ENCODE measurements at regions not wholly inside any gene's neighbourhood (a gene's known extent, or its start where the extent isn't known, plus 50 kb on each side); places are given as distances from the start of the nearest gene placed in this dataset.
"Not testable (repeated sequence)": the region's sequence is repeated elsewhere in the genome, so short reads cannot be mapped to it uniquely, and the experiment has no call there.

- DNase-seq (ENCODE audit: low spot score in 2 of 2), result no peak
- in situ Hi-C loops (cut with MboI; ENCODE audit: low sequenced_read_pairs), result no loop called here
- H3K9me3 ChIP-seq, result no peaks in the 10 kb centered on the region
- H3K4me1 ChIP-seq, result no peaks in the 10 kb centered on the region
- H3K4me3 ChIP-seq, result no peak overlapping the region
- no peaks in the 10 kb centered on the region for H3K36me3 ChIP-seq (replicated peaks)
- no peaks in the 10 kb centered on the region for H3K27me3 ChIP-seq (ENCODE audit: low read depth)
Observed at GRCh38 chr14:45787167-45787566, 534.2 kb upstream of the MIS18BP1 start.

DNA sequence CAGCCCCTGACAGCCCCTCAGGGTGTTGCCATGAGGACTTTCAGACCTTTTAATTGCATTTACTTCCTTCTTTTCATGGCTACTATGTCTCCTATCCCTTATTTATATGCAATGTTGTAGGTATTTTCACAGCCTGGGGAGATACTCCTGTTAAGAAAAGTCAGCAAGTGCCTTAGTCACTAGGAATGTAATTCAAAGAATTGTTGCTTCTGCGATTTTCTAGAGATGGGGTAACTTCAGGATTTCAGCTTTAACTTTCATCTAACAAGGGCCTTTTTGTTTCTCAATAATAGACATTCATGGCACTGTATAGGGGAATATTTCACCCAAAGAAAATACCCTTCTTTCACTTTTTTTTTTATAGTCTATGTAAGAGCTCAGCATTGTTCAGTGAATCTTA is 533.3 kb upstream of the MIS18BP1 start:
- no peaks in the 10 kb centered on the region for H3K36me3 ChIP-seq (replicated peaks)
- no peaks in the 10 kb centered on the region for H3K9me3 ChIP-seq
- DNase-seq (ENCODE audit: low spot score in 2 of 2), result no peak
- no peak overlapping the region for H3K4me3 ChIP-seq
- in situ Hi-C loops (cut with MboI; ENCODE audit: low sequenced_read_pairs), result no loop called here
- H3K27me3 ChIP-seq (ENCODE audit: low read depth), result no peaks in the 10 kb centered on the region
- no peaks in the 10 kb centered on the region for H3K4me1 ChIP-seq

DNA sequence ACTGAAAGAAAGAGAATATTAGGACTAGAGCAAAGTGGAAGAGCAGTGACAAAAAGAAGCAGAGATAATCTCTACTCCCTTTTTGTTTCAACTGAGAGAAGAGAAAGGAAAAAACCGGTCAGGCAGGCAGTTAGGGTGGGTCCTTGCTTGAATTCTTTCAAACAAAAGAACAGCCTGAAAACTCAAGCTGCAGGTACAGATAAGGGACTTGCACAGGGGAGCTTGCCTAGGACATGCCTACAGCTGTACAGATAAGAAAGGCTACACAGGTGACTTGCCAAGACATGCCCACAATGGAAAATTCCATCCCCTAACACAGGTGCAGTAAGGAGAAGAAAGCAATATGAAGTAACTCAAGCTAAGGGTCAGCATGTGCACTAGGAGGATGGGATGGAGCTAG is 532.2 kb upstream of the MIS18BP1 start:
- DNase-seq (ENCODE audit: low spot score in 2 of 2), result no peak
- in situ Hi-C loops (cut with MboI; ENCODE audit: low sequenced_read_pairs), result no loop called here
- no peaks in the 10 kb centered on the region for H3K36me3 ChIP-seq (replicated peaks)
- no peaks in the 10 kb centered on the region for H3K27me3 ChIP-seq (ENCODE audit: low read depth)
- H3K9me3 ChIP-seq, result no peaks in the 10 kb centered on the region
- no peak overlapping the region for H3K4me3 ChIP-seq
- H3K4me1 ChIP-seq, result no peaks in the 10 kb centered on the region

DNA sequence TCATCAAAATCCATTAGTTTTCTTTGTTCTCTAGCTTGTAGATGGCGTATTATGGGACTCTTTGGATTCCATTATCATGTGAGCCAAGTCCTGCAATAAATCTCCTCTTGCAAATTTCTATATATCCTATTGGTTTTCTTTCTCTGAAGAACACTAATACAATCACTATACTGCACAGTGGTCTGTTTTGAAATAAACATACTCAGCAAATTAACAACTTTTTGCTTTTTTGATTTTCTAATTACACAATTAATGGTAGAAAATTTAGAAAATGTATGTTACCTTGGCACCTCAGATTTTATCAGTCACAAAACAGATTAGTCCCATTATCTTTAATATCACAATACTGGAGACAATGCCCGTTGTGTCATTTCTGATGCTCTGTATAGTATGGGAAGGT is 513.2 kb upstream of the MIS18BP1 start:
- H3K4me1 ChIP-seq, result no peaks in the 10 kb centered on the region
- no peak overlapping the region for H3K4me3 ChIP-seq
- in situ Hi-C loops (cut with MboI; ENCODE audit: low sequenced_read_pairs), result no loop called here
- DNase-seq (ENCODE audit: low spot score in 2 of 2), result no peak
- no peaks in the 10 kb centered on the region for H3K36me3 ChIP-seq (replicated peaks)
- no peaks in the 10 kb centered on the region for H3K27me3 ChIP-seq (ENCODE audit: low read depth)
- H3K9me3 ChIP-seq, result no peaks in the 10 kb centered on the region

DNA sequence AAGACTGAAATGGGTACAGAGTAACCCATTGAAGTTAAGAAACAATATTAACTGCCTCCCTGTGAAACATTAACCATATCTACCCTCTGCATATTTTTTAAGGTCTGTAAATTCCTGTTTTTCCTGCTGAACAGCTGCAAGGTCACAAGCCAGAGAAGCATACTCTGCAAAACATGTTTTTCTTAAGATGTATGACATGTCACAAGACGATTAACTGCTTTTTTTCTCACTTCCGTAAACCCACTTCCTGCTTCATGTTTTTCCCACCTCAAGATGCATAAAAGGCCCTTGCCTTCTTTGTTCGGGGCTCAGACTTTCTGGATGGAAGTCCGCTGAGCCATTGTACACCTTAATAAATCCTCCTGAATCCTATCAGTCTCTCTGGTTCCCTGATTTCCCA is 504.7 kb upstream of the MIS18BP1 start:
- Histone ChIP-seq H3K9me3 (no peaks in the 10 kb centered on the region; the same call in 1 of the 2 replicates), H3K27me3 (ENCODE audit: low read depth) (no peaks in the 10 kb centered on the region), H3K4me3 (no peak overlapping the region), H3K36me3 (replicated peaks) (no peaks in the 10 kb centered on the region), H3K4me1 (no peaks in the 10 kb centered on the region)
- no peak for DNase-seq (ENCODE audit: low spot score in 2 of 2)
- in situ Hi-C loops (cut with MboI; ENCODE audit: low sequenced_read_pairs), result no loop called here

- H3K4me3 ChIP-seq; DNase-seq (ENCODE audit: low spot score in 2 of 2): not testable (repeated sequence)
Observed at GRCh38 chr14:45756412-45756811, 503.4 kb upstream of the MIS18BP1 start.

DNA sequence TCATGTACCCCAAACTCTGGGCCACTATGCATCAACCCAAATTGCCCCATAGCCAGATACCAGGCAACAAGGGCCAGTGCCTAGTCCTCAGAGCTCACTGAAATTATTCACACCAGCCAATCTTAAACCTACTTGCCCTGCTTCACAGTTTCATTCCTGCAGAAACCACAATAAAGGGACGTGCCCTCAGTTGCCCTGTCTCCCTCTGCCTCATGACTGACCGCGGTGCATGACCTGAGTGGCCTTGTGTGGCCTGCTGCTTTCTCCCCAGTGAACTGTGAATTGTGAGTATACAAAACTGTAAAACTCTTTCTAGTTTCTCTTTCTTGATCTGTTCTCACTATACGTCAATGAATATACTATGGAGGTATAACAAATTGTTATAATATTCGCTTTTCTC is 490.9 kb upstream of the MIS18BP1 start:
- Histone ChIP-seq H3K9me3 (no peaks in the 10 kb centered on the region), H3K36me3 (replicated peaks) (no peaks in the 10 kb centered on the region), H3K4me1 (no peaks in the 10 kb centered on the region), H3K4me3 (no peak overlapping the region), H3K27me3 (ENCODE audit: low read depth) (no peaks in the 10 kb centered on the region)
- DNase-seq (ENCODE audit: low spot score in 2 of 2), result no peak
- in situ Hi-C loops (cut with MboI; ENCODE audit: low sequenced_read_pairs), result no loop called here

More at GRCh38 chr14:45756412-45756811, 503.4 kb upstream of the MIS18BP1 start:
- H3K9me3 ChIP-seq; in situ Hi-C loops (cut with MboI; ENCODE audit: low sequenced_read_pairs); H3K27me3 ChIP-seq (ENCODE audit: low read depth); H3K36me3 ChIP-seq (replicated peaks); H3K4me1 ChIP-seq: not testable (repeated sequence)

DNA sequence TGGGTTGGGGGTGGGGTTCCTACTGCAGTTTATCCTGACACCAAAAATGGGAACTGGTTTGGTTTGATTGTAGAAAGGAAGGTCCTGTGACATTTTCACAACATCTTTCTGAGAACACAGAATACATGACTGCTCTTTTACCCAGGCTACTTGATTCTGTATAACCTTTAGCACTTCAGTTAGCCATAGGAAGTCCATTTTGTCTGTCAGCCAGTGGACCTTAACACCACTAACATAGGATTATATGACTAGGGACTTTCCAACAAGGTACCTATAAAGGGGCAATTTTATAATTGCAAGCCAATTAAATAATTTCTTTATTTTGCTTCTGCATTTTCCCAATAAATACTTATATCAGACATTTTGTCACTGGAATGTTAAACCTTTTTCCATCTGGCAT is 489.2 kb upstream of the MIS18BP1 start:
- Histone ChIP-seq H3K4me1 (no peaks in the 10 kb centered on the region), H3K27me3 (ENCODE audit: low read depth) (no peaks in the 10 kb centered on the region), H3K36me3 (replicated peaks) (no peaks in the 10 kb centered on the region), H3K9me3 (no peaks in the 10 kb centered on the region), H3K4me3 (no peak overlapping the region)
- no peak for DNase-seq (ENCODE audit: low spot score in 2 of 2)
- in situ Hi-C loops (cut with MboI; ENCODE audit: low sequenced_read_pairs), result no loop called here

DNA sequence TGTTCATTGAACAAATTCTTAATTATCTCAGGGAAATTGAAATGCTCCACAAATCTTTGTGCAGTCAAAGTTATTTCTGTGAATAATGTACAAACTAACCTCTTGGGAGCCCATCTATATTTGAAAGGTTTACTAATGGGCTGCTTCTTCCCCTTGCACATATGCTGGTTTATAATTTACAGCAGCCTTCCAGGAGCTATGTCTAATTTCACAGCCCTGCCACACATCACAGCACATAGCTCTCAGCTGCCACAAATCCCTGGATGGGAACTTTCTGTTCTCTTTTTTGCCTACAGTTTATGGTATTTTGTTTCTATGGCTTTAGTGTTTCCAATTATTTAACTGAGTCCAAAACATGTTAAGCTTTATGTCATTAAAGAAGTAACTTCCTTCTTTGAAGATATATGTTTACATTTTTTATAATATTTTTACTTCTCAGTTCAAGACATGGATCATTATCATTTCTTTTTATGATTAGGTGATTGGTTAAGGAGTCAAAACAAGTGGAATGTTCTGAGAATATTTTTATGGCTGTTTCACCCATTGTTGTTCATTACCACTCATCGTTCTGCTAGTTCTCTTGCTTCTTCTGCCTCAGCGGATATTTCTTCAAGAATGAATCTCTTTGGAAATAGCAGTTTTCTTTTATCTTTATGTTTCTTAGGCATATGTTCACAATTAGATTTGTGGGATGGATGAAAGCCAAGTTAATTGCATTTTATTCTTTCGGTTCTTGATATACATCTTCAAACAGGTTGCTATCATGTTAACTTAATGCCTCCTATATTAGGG is 475.6 kb upstream of the MIS18BP1 start:
- no peaks in the 10 kb centered on the region for H3K36me3 ChIP-seq (replicated peaks)
- DNase-seq (ENCODE audit: low spot score in 2 of 2), result no peak
- in situ Hi-C loops (cut with MboI; ENCODE audit: low sequenced_read_pairs), result no loop called here
- H3K9me3 ChIP-seq, result no peaks in the 10 kb centered on the region
- H3K4me1 ChIP-seq, result 0 out of 2 replicates have a peak, but pooled peaks cover 4% of the 10 kb centered on the region
- no peak overlapping the region for H3K4me3 ChIP-seq
- H3K27me3 ChIP-seq (ENCODE audit: low read depth), result no peaks in the 10 kb centered on the region

DNA sequence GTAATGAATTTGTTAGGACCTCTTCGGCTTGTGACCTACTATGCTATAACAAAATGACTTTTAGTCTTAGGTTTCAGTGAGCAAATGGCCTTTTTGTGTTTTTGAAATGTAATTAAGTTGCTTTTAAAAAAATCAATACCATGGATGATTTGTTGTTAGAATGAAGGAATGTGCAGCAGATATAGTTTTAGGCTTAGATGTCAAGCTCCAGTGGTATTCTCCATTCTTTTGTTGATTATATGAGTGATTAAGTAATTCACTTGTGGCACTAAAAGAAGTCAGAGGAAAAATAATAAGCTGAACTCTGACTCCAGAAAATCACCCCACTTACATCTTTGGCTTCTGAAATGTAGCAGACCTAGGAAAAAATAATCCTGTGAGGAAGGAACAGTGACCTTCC is 474.1 kb upstream of the MIS18BP1 start:
- no peak for DNase-seq (ENCODE audit: low spot score in 2 of 2)
- no peak overlapping the region for H3K4me3 ChIP-seq

DNA sequence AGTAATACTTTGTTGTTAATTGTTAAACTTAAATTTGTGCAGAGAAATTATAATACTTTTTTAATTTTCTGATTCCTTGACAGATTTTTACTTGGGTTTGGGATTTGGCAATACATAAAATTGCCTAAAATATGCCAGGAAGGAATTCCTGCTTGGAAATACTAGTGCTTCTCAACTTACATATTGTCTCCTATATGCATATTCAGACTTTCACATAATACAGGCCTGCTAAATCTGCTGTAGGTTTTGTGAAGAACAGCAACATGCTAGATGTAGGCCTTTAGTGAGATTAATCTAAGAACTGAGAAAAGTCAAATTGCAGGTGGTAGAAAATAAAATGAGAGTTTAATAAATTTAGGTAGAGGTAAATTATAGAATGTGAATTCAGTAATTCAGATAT is 468.5 kb upstream of the MIS18BP1 start:
- Histone ChIP-seq H3K4me1 (no peaks in the 10 kb centered on the region), H3K27me3 (ENCODE audit: low read depth) (no peaks in the 10 kb centered on the region), H3K4me3 (no peak overlapping the region), H3K36me3 (replicated peaks) (no peaks in the 10 kb centered on the region), H3K9me3 (no peaks in the 10 kb centered on the region)
- DNase-seq (ENCODE audit: low spot score in 2 of 2), result no peak
- in situ Hi-C loops (cut with MboI; ENCODE audit: low sequenced_read_pairs), result no loop called here

More for the DNA sequence above, 474.1 kb upstream of the MIS18BP1 start:
- 0 out of 2 replicates have a peak, but pooled peaks cover 4% of the 10 kb centered on the region for H3K4me1 ChIP-seq
- H3K9me3 ChIP-seq, result no peaks in the 10 kb centered on the region
- no peaks in the 10 kb centered on the region for H3K27me3 ChIP-seq (ENCODE audit: low read depth)
- H3K36me3 ChIP-seq (replicated peaks), result no peaks in the 10 kb centered on the region
- in situ Hi-C loops (cut with MboI; ENCODE audit: low sequenced_read_pairs), result no loop called here

DNA sequence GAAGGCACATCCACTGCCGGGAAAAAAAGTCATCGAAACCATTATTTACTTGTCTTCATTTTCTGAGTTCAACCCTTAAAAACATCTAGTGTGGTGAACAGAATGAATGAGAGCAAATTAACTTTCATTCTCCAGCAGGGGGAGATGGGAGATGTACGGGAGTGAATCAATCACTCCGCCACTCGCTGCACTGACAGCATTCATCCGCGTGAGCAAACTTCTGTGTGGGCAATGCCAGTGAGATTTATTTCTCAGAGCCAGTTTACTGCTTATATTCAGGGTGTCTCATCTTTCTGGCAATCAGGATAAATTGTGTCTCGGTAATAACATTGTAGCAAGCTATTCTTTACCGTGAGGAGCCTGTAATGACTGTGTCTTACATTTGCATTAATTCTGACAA is 463.6 kb upstream of the MIS18BP1 start:
- Histone ChIP-seq H3K9me3 (no peaks in the 10 kb centered on the region), H3K27me3 (ENCODE audit: low read depth) (no peaks in the 10 kb centered on the region), H3K4me3 (no peak overlapping the region), H3K4me1 (no peaks in the 10 kb centered on the region), H3K36me3 (replicated peaks) (no peaks in the 10 kb centered on the region)
- DNase-seq (ENCODE audit: low spot score in 2 of 2), result peak; percentile 55 to 66
- in situ Hi-C loops (cut with MboI; ENCODE audit: low sequenced_read_pairs), result no loop called here

GRCh38 chr14:45715946-45716345 is 462.9 kb upstream of the MIS18BP1 start:
- no peaks in the 10 kb centered on the region for H3K9me3 ChIP-seq
- no peaks in the 10 kb centered on the region for H3K27me3 ChIP-seq (ENCODE audit: low read depth)
- no peak for DNase-seq (ENCODE audit: low spot score in 2 of 2)
- no peak overlapping the region for H3K4me3 ChIP-seq
- no peaks in the 10 kb centered on the region for H3K36me3 ChIP-seq (replicated peaks)
- in situ Hi-C loops (cut with MboI; ENCODE audit: low sequenced_read_pairs), result no loop called here
- no peaks in the 10 kb centered on the region for H3K4me1 ChIP-seq

DNA sequence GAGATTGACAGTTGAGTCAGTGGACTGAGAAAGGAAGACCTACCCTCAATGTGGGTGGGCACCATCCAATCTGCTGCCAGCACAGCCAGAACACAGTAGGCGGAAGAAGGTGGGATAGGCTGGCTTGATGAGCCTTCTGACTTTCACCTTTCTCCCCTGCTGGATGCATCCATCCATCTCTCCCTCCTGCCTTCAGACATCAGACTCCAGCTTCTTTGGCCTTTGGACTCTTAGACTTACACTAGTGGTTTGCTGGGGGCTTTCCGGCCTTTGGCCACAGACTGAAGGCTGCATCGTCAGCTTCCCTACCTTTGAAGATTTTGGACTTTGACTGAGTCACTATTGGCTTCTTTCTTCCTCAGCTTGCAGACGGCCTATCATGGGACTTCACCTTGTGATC is 456.5 kb upstream of the MIS18BP1 start:
- no peak for DNase-seq (ENCODE audit: low spot score in 2 of 2)

More for the DNA sequence above, 456.5 kb upstream of the MIS18BP1 start:
- in situ Hi-C loops (cut with MboI; ENCODE audit: low sequenced_read_pairs), result no loop called here
- Histone ChIP-seq H3K4me3 (no peak overlapping the region), H3K36me3 (replicated peaks) (no peaks in the 10 kb centered on the region), H3K27me3 (ENCODE audit: low read depth) (no peaks in the 10 kb centered on the region), H3K4me1 (peaks cover 15% of the 10 kb centered on the region), H3K9me3 (no peaks in the 10 kb centered on the region)

All from HAP-1 (cell line).